Stimulated activated CD4-positive, alpha-beta T cell treated with anti-CD3 and anti-CD28 coated beads, Interleukin-12 subunit alpha, Interleukin-12 subunit beta, amount 100 ng/mL, for 48 hours (primary cell): ENCODE measurements at regions not wholly inside any gene's neighbourhood (a gene's known extent, or its start where the extent isn't known, plus 50 kb on each side); places are given as distances from the start of the nearest gene placed in this dataset.

Experiments
- DNase-seq, 3 donors: peaks; one replicate each; pipeline ENCODE4 v3.0.0-alpha.2; 2020; ENCODE audit warnings: low read depth in 2 of 3, low spot score in 1 of 3

- DNase-seq = no peak
Observed at GRCh38 chr13:85313761-85314503, 485.3 kb downstream of the SLITRK6 start.

DNA sequence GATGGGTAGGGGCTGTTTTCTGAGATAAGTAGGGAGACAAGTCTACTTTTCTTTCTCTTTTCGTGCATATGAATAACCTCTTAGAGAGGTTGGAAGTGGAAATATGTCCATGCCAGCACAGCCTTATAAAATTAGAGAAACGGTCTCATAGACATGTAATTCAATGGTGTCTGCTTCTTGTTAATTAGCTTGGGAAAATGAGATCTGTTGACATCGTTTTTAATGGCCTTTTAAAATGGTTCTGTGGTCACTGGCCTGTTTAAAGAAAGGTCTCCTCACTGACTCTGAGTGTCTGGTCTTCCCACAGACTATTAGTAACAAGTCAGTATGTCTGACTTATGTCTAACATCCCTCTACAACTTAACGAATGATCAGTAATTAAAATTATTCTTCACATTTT is 487.1 kb downstream of the SLITRK6 start:
- no peak for DNase-seq

GRCh38 chr13:85303630-85304029 is 495.6 kb downstream of the SLITRK6 start:
- no peak for DNase-seq

DNA sequence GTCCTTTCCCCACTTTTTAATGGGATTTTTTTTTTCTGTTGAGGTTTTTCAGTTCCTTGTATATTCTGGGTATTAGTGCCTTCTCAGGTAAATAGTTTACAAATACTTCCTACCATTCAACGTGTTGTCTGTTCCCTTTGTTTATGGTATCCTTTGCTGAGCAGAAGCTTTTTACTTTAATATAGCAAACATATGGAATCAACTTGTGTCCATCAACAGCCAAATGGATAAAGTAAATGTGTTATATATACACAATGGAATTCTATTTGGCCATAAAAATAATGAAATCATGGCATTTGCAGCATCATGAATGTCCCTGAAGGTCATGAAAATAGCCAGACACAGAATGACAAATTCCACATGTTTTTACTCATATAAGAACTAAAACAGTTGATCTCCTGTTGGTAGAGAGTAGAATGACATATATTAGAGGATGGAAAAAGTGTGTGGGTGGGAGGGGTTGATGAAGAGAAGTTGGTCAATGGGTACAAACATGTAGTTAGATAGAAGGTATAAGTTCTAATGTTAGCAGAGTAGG is 500.8 kb downstream of the SLITRK6 start:
- no peak for DNase-seq

DNA sequence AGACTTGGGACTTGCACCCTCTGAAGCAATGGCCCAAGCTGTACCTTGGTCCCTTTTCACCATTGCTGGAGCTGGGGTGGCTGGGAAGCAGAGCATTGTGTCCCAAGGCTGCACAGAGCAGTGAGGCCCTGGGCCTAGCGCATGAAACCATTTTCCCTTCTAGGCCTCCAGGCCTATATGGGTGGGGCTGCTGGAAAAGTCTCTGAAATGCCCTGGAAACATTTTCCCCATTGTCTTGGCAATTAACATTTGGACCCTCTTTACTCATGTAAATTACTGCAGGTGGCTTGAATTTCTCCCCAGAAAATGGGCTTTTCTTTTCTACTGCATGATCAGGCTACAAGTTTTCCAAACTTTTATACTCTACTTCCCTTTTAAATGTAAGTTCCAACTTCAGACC is 510.5 kb downstream of the SLITRK6 start:
- no peak for DNase-seq

DNA sequence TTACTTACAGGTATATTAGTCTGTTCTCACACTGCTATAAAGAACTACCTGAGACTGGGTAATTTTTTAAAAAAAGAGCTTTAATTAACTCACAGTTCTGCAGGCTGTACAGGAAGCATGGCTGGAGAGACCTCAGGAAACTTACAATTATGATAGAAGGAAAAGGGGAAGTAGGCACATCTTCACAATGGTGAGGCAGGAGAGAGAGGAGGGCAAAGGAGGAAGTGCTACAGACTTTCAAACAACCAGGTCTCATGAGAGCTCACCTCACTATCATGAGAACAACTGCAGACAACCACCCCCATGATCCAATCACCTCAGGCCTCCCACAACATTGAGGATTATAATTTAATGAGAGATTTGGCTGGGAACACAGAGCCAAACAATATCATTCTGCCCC is 511.7 kb downstream of the SLITRK6 start:
- no peak for DNase-seq

DNA sequence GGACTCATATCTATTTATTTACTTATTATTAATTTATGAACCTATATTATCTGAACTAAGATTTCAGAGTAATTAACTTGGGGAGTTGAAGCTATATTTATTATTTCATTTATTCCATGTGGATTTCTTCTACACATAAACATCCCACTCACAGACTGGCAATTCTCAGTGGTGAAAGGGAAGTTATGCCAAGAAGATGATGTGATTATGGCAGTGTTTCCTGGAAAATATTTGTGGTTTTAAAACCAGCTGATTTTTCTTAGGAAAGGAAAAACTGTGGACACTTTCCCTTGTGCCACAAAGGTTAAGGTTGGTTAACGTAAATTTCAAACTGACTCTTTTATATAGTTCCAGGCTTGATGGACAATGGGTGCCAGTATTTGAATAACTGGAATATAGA is 513.1 kb downstream of the SLITRK6 start:
- DNase-seq = no peak

GRCh38 chr13:85284349-85284748 is 514.9 kb downstream of the SLITRK6 start:
- DNase-seq = no peak

- no peak for DNase-seq
Observed at GRCh38 chr13:85283408-85283807, 515.8 kb downstream of the SLITRK6 start.

- no peak for DNase-seq
Observed at GRCh38 chr13:85282876-85283275, 516.3 kb downstream of the SLITRK6 start.

DNA sequence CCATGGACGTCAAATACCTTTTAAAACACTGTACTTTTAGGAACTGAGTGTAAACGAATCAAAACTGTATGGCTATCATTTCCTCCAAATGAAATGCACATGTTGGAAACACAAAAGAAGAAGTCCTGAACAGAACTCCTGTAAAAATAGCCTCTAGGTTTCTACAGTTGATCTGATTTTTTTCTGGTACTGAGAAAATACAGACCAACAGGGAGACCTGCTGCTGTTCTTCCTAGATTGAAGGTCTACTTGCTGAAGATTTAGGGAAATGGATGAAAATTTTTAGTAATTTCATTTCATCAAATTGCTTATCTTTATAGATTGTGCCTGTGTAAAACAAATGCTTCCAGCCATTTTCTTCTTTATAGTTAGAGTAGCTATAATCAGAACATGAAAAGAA is 520.4 kb downstream of the SLITRK6 start:
- no peak for DNase-seq

DNA sequence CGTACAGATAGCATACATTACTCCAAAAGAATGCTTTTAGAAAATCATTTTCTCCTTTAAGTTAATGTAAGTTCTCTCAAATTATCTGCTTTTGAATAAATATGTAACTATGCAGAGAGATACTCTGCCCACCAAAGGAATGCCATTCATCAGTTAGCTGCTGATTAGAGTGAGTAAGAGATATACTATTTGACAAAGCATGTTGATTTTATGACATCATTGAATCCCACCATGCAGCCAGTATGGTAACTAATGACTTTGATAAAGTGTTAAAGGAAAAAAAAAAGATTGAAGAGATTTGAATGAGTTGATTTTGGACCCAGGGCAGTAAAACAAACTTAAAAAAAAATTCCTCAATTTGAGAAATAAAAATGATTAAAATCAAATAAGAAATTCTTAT is 521.5 kb downstream of the SLITRK6 start:
- DNase-seq = no peak

DNA sequence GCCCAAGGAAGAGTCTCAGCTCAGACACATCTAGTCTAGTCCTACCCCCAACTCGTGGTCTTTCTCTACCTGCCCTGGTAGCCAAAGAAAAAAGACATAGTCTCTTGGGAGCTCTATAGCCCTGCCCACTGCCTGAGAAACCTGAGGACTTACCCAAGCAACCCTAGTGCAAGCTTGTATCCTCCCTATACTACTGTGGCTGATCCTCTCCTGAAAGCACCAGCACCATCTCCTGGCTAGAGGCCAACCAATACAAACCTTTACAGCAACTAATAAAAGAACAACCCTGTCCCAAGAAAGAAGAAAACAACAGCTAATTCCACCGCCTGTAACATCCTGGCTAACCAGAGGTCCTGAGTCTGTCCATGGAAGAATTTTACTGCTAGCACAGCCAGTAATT is 532.4 kb downstream of the SLITRK6 start:
- no peak for DNase-seq

DNA sequence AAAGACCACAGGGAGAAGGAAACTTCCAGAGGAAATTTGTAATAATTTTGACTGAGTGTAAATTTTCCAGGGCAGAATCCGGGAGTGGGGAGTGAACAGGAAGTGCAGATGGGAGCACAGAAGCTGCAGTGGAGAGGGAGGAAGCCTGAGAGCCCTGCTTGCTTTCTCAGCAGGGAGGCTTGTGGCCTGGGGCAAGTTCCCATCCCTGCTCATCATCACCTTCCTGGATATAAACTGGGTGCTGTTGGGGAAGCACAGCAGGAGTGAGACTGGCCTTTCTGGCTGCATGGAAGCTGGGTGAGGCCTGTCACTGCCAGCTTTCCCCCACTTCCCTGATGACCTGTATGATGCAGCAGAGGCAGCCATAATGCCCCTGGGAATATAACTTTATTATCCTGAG is 532.9 kb downstream of the SLITRK6 start:
- DNase-seq = no peak

- DNase-seq = no peak
Observed at GRCh38 chr13:85265296-85265695, 533.9 kb downstream of the SLITRK6 start.

- DNase-seq = no peak
Observed at GRCh38 chr13:85262499-85262898, 536.7 kb downstream of the SLITRK6 start.

DNA sequence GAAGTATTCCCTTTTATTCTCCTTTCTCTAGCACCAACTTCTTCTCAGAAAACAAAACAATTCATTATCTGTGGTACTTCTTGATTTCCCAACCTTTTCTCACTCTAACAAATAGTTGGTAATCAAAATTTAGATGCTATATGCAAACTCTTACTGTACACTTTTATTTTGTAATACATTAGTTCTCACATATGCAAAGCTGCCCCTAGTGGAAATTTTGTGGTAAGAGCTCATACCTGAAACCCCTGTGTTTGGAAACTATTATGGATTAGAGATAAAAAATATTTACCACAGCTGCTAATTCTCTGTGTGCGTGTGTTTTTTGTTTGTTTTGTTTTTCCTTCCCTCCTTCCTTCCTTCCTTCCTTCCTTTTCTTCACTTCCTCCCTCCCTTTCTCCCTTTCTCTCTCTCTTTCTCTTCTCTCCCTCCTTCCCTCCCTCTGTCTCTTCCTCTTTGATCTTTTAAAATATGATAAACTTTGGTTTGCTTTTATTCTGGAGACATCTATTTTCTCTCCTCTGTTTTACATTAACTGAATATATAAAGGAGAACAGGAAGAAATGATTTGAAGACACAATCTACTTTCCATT is 537.4 kb downstream of the SLITRK6 start:
- DNase-seq = no peak

GRCh38 chr13:85260896-85261295 is 538.3 kb downstream of the SLITRK6 start:
- DNase-seq = no peak

- DNase-seq = no peak
Observed at GRCh38 chr13:85255978-85256377, 543.2 kb downstream of the SLITRK6 start.

DNA sequence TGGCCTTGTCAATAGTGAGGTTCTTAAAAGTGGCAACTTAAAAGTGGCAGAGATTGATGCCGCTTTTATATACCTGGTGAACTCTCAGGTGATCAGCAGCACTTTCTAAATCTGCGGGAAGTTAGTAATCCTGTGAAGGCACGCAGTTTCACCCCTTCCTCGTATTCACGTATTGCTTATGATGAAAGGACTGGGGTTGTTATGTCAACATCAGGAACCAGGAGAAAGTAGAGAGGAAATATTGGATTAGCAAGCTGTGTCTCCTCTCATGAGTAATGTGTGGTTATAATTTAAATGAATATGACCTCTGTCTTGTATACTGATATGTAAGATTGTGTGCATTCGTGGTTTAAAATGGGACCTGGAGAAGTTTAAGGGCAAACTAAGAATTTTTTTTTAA is 544.6 kb downstream of the SLITRK6 start:
- DNase-seq = no peak

- DNase-seq = no peak
Observed at GRCh38 chr13:85249151-85249550, 550.1 kb downstream of the SLITRK6 start.

GRCh38 chr13:85247780-85248179 is 551.4 kb downstream of the SLITRK6 start:
- DNase-seq = no peak

- no peak for DNase-seq
Observed at GRCh38 chr13:85243831-85244230, 555.4 kb downstream of the SLITRK6 start.
